SU-DHL-6 (cell line): ENCODE measurements at regions not wholly inside any gene's neighbourhood (a gene's known extent, or its start where the extent isn't known, plus 50 kb on each side); places are given as distances from the start of the nearest gene placed in this dataset.

Experiments used
- H2AFZ ChIP-seq: fragments of 200-600 bp; sonication (generic); 2 replicates; pipeline ENCODE4 v1.6.1; 2014; ENCODE audit warnings: low read depth, mild to moderate bottlenecking, moderate library complexity, mixed read lengths, antibody characterized with exemption, low read length; ENCODE audit not compliant: severe bottlenecking
- H3F3A ChIP-seq: fragments of 200-600 bp; shearing (Covaris generic); 2 replicates; pipeline ENCODE4 v1.6.0; 2016; ENCODE audit warnings: antibody characterized with exemption, mild to moderate bottlenecking; ENCODE audit not compliant: insufficient read depth
- H3K27ac ChIP-seq: fragments of 200-600 bp; sonication (generic); 2 replicates; pipeline ENCODE4 v1.5.1; 2016; ENCODE audit warnings: low read depth, mild to moderate bottlenecking, low read length, moderate library complexity, mixed read lengths
- H3K27me3 ChIP-seq: fragments of 200-600 bp; sonication (generic), shearing (Covaris generic); 2 replicates; pipeline ENCODE4 v1.6.0; 2014; ENCODE audit warnings: mild to moderate bottlenecking, low read length
- H3K36me3 ChIP-seq: fragments of 200-600 bp; sonication (generic); 2 replicates; pipeline ENCODE4 v1.6.1; 2014; ENCODE audit warnings: mild to moderate bottlenecking, low read length, mixed read lengths
- H3K4me2 ChIP-seq: fragments of 300-600, 200-600 bp; shearing (Covaris generic), sonication (generic); 2 replicates; pipeline ENCODE4 v1.6.0; 2014; ENCODE audit warnings: low read length, low read depth, mild to moderate bottlenecking; ENCODE audit not compliant: poor library complexity, severe bottlenecking
- H3K4me3 ChIP-seq: fragments of 200-600 bp; sonication (generic); 2 replicates; pipeline ENCODE4 v1.5.1; 2014; ENCODE audit warnings: antibody characterized with exemption, low read length, mild to moderate bottlenecking, mixed read lengths; ENCODE audit not compliant: insufficient read depth, poor library complexity, severe bottlenecking
- H3K79me2 ChIP-seq: fragments of 200-600 bp; sonication (generic); 2 replicates; pipeline ENCODE4 v1.6.1; 2014; ENCODE audit warnings: mild to moderate bottlenecking, low read length, moderate library complexity; ENCODE audit not compliant: insufficient read depth
- H3K9ac ChIP-seq: fragments of 200-600 bp; sonication (generic); 2 replicates; pipeline ENCODE4 v1.7.0; 2014; ENCODE audit warnings: mild to moderate bottlenecking, low read length
- H3K9me2 ChIP-seq: fragments of 200-600 bp; sonication (generic); replicated peaks from 2 replicates; pipeline ENCODE4 v1.6.1; 2014; ENCODE audit warnings: low read length; ENCODE audit not compliant: insufficient read depth
- H3K9me3 ChIP-seq: fragments of 200-600 bp; sonication (generic); 2 replicates; pipeline ENCODE4 v1.6.1; 2014; ENCODE audit warnings: low read length, mixed read lengths; ENCODE audit not compliant: insufficient read depth
- H4K20me1 ChIP-seq: fragments of 200-600 bp; sonication (generic); 2 replicates; pipeline ENCODE4 v1.6.1; 2014; ENCODE audit warnings: low read depth, mild to moderate bottlenecking, antibody characterized with exemption, low read length, moderate library complexity, mixed read lengths
- EZH2phosphoT487 ChIP-seq: fragments of 200-600 bp; sonication (generic), shearing (Covaris generic); conservative IDR thresholded peaks from 2 replicates; pipeline ENCODE4 v1.6.1; 2018; ENCODE audit warnings: mild to moderate bottlenecking, antibody characterized with exemption, low read length, moderate library complexity, mixed read lengths
- TF ChIP-seq, protein P1 (sequence below): fragments of 200-600 bp; sonication (generic); IDR thresholded peaks from one replicate; pipeline ENCODE4 v1.5.1; 2017; ENCODE audit warnings: antibody characterized with exemption, mild to moderate bottlenecking, low read length, moderate library complexity; ENCODE audit not compliant: insufficient read depth, poor library complexity, severe bottlenecking

DNA sequence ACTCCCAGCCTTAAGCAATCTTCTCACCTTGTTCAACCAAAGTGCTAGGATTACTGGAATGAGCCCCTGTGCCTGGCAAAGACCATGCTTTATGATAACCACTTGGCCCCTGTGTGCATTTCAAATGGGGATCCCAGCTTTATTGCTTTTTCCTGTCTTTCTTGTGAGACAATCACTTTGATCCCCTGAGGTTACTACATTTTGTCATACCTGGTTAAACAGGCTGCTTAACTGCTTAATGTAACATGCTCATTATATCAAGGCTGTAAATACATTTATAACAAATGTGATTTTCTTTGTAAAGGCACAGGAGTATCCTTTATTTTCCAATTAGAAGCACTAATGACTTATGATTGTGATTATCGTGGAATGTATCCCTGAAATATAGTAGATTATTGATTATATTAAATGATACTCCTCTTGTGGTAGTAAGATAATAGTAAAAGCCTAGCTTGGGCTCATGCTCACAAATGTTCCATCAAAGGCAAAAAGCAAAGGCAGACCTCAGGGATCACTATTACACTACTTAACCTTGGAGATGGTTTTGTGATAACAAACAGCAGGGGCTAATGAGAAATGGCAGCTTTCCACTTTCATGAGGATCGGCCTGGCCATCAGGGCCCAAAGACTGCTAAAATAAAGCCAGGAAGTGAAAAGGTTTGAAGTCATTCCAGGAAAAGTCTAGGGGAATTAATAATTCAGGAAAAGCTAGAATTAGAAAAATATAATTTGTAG, 290.8 kb upstream of the MDGA2 start:
- H3F3A ChIP-seq = no peaks in the 10 kb centered on the region
- H3K27me3 ChIP-seq = no peaks in the 10 kb centered on the region
- no peak overlapping the region for H3K4me2 ChIP-seq
- TF ChIP-seq, protein P1, sequence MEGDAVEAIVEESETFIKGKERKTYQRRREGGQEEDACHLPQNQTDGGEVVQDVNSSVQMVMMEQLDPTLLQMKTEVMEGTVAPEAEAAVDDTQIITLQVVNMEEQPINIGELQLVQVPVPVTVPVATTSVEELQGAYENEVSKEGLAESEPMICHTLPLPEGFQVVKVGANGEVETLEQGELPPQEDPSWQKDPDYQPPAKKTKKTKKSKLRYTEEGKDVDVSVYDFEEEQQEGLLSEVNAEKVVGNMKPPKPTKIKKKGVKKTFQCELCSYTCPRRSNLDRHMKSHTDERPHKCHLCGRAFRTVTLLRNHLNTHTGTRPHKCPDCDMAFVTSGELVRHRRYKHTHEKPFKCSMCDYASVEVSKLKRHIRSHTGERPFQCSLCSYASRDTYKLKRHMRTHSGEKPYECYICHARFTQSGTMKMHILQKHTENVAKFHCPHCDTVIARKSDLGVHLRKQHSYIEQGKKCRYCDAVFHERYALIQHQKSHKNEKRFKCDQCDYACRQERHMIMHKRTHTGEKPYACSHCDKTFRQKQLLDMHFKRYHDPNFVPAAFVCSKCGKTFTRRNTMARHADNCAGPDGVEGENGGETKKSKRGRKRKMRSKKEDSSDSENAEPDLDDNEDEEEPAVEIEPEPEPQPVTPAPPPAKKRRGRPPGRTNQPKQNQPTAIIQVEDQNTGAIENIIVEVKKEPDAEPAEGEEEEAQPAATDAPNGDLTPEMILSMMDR = no peak
- no peak for TF ChIP-seq EZH2phosphoT487
- H3K79me2 ChIP-seq = no peaks in the 10 kb centered on the region
- peak overlapping the region; percentile 13 for H2AFZ ChIP-seq
- no peaks in the 10 kb centered on the region for H4K20me1 ChIP-seq
- no peak overlapping the region for H3K9ac ChIP-seq
- no peaks in the 10 kb centered on the region for H3K36me3 ChIP-seq
- H3K27ac ChIP-seq = no peak overlapping the region
- no peaks in the 10 kb centered on the region for H3K9me3 ChIP-seq
- no peaks in the 10 kb centered on the region for H3K9me2 ChIP-seq
- no peak overlapping the region for H3K4me3 ChIP-seq

DNA sequence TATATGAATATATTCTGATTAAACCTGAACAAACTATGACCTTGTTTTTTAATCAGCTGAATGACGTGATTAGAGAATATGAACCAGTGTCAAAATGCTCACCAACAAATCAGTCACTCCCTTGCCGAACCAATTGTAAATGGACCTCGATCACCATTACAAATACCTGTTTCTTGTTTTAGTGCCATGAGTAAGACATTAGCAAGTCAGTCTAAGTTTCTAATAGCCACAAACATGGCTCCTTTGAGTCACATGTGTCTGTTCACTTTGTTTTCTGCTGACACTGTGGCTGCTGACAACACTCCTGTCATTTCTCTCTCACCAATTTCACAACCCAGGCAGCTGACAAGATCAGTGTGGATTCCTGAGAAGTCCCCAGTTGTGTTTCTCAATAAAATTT, 286.2 kb upstream of the MDGA2 start:
- Histone ChIP-seq H3K27me3 (no peaks in the 10 kb centered on the region), H3F3A (0 out of 2 replicates have a peak, but pooled peaks cover 4% of the 10 kb centered on the region), H3K27ac (no peak overlapping the region), H3K79me2 (no peaks in the 10 kb centered on the region), H3K9me3 (no peaks in the 10 kb centered on the region), H3K9me2 (no peaks in the 10 kb centered on the region), H3K4me3 (no peak overlapping the region), H3K36me3 (no peaks in the 10 kb centered on the region), H3K9ac (no peak overlapping the region), H3K4me2 (peak overlapping the region; percentile 16), H2AFZ (peak overlapping the region; percentile 60), H4K20me1 (no peaks in the 10 kb centered on the region)
- TF ChIP-seq, protein P1 = no peak
- TF ChIP-seq EZH2phosphoT487 = no peak

- Histone ChIP-seq H3F3A (0 out of 2 replicates have a peak, but pooled peaks cover 4% of the 10 kb centered on the region), H3K9me3 (no peaks in the 10 kb centered on the region), H3K4me2 (peak overlapping the region; percentile 57), H2AFZ (peak overlapping the region; percentile 78), H3K9me2 (no peaks in the 10 kb centered on the region), H3K36me3 (no peaks in the 10 kb centered on the region), H3K27ac (no peak overlapping the region), H3K79me2 (no peaks in the 10 kb centered on the region), H3K27me3 (no peaks in the 10 kb centered on the region), H4K20me1 (no peaks in the 10 kb centered on the region), H3K4me3 (no peak overlapping the region), H3K9ac (no peak overlapping the region)
- TF ChIP-seq, protein P1 = no peak
- TF ChIP-seq EZH2phosphoT487 = no peak
Observed at GRCh38 chr14:47959740-47960139, 284.3 kb upstream of the MDGA2 start.
